GM21825 (cell line): ENCODE measurements at regions not wholly inside any gene's neighbourhood (a gene's known extent, or its start where the extent isn't known, plus 50 kb on each side); places are given as distances from the start of the nearest gene placed in this dataset.
A peak's percentile ranks its signal among the peaks of the same experiment; 100 is the strongest.

ENCODE experiments used
- ATAC-seq: cut with Tn5 transposase; IDR thresholded peaks from one replicate; pipeline ENCODE4 v1.9.1; 2021; ENCODE audit warnings: mild to moderate bottlenecking, moderate library complexity; ENCODE audit not compliant: unreplicated experiment

- ATAC-seq, result no peak
Measured at GRCh38 chr5:7955476-7955875, 86.5 kb downstream of the MTRR start.

GRCh38 chr5:7957329-7957728 lies 88.4 kb downstream of the MTRR start:
- no peak for ATAC-seq

DNA sequence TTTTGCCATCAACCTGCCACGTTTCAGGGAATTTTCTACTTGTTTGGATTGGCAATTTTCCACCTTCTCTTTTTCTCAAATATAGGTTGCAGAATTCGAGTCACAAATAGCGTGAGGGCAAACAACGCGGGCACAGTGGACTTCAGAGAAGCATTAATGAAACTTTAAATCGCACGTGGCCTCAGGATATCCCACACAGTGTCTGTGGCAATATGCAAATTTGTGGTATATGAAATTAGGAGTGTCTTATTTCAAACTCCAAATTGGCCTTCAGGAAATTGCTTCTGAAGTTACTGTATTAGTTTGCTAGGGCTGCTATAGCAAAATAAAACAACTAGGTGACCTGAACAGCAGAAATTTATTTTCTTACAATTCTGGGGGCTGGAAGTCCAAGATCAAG lies 91.2 kb downstream of the MTRR start:
- ATAC-seq, result no peak

DNA sequence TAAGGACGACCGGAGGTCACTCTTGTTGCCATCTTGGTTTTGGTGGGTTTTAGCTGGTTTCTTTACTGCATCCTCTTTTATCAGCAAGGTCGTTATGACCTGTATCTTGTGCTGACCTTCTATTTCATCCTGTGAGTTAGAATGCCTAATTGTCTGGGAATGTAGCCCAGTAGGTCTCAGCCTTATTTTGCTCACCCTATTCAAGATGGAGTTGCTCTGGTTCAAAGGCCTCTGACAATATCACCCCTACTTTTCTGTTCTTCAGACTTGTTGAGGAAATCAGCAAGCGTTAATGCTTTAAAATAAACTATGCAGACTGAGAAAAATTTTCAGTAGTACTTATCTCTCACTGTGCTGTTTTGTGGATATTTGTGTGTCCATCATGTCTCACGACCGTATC lies 92.6 kb downstream of the MTRR start:
- ATAC-seq, result no peak

- ATAC-seq, result peak; percentile 50
Measured at GRCh38 chr5:7970816-7971215, 101.9 kb downstream of the MTRR start.

DNA sequence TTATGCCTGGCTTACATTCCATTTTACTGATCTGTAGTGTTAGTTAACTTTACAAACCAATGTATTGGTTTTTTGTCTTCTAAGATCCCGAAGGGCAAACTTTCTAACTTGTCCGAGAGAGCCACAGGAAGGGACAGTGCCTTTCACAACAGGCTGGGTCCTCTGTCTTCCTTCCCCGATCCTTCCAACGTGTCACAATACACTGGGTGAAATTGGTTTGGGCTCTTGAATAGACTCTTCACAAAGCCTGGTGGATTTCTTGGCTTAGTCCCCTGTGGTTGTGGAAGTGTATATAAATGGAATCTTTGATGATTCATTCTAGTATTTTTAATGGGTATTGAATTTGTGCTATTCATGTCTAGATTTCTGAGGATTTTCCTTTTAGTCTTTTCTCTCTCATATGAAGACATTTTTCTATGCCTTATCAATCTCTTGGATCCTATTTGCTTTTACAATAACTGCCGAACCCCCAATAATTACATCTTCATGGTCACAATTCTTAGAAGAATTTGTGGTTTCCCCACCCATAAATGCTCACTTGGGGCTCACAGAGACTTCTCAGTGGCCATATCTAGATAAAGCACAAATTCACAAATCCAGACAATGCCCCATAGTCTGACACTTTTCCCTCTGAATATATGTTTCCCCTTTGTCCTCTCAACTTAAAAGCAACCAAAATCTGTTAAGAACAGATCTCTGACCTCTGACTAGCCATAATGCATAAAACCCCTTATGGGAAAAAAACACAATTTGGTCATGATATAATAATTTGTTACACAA lies 107.7 kb downstream of the MTRR start:
- ATAC-seq, result no peak

GRCh38 chr5:7978114-7978513 lies 109.2 kb downstream of the MTRR start:
- no peak for ATAC-seq

GRCh38 chr5:7978991-7979390 lies 110.0 kb downstream of the MTRR start:
- no peak for ATAC-seq

GRCh38 chr5:7980881-7981280 lies 111.9 kb downstream of the MTRR start:
- no peak for ATAC-seq

DNA sequence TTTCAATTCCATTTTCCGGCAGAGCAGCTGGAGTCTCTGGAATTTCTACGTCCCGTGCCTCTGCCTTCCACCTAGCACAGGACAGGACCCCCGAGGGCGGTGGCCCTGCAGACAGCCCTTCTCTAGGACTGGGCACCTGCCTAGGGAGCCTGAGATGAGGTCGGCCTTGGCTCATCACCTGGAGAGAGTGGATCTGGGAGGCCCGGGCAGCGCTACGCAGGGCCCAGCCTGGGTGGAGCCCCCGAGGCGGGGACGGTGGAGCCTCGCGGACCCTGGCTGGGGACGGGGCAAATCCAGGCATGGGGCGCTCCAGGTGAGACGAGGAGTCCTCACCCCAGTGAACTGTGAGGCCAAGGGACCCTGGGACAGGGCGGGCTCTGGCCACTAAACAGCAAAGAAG lies 114.5 kb downstream of the MTRR start:
- no peak for ATAC-seq

DNA sequence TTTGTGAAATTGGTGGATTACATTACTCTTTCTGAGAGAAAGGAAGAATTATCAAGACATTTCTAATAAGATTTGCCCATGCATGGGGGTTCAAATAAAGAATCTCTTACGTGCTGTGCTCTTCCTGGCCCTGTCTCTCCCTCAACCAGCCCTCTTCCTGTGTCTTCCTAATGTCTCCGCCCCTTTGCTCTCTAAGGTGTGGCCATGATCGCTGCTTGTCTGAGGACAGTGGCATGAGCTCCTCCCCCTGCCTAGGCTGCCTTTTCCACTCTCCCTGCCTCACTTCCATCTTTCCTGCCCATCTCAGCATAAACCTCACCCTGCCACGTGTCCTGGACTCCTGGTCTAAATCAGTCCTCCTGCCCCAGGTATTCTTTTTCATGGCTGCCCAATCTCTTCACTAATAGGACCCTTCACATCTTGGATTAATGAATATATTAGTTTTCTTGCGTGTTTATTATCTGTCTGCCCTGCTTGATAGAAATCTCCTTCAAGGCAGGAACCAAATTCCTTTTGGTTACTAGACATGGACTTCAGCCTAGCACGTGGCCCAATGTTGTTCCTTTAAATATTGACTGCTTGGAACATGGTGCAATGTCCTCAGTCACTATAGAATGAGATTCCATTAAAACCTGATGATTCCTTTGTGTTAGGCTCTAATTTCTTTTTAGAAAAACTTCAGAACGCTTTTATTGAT lies 122.3 kb downstream of the MTRR start:
- ATAC-seq, result no peak

DNA sequence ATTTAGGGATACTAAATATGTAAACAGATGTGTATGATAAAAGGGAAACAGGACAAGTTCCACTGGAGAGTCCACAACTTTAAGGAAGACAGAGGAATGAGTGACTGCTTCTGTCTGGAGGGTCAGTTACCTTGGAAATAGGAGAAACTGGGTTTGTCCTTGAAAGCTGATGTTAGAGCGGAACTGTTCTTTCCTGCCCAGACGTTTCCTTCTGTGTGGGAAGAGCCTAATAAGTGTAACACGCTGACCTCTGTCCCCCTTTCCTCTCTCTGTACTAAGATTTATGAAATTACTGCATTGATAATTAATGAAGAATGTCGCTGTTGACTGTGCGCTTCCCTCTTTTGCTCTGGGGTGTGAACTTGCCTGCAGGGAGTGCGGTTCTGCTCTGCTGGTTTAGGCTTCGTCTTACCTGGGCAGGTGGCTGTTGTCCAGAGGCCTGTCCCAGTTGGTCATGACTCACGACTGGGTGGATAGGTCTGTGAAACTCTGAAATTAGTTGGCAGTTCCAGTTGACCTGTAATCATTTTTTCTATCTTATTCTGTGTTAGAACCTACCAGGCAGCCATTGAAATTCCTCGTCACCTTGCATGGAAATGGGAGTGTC lies 126.8 kb downstream of the MTRR start:
- no peak for ATAC-seq

GRCh38 chr5:8005416-8005815 lies 136.5 kb downstream of the MTRR start:
- no peak for ATAC-seq

DNA sequence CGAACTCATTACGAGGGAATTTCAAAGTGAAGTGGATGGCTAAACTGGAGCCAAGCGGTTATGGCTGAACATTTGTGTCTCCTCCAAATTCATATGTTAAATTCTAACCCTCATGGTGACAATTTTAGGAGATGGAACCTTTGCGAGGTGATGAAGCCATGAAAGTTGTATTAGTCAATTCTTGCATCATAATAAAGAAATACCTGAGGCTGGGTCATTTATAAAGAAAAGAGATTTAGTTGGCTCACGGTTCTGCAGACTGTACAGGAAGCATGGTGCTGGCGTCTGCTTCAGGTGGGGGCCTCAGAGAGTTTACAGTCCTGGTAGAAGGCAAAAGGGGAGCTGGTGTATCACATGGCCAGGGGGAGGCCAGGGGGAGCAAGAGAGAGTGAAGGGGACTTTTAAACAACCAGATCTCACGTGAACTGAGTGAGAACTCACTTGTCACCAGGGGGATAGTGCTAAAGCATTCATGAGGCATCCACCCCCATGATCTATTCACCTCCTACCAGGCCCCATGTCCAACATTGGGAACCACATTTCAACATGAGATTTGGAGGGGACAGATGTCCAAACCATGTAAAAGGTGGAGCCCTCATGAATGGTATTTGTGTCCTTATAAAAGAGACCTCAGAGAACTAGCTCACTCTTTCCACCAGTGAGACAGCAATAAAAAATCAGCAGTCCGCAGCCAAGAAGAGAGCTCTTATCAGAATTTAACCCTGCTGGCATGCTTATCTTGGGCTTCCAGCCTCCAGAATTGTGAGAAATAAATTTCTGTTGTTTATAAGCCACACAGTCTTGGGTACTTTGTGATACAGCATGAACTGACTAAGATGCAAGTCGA lies 143.4 kb downstream of the MTRR start:
- ATAC-seq, result no peak

- no peak for ATAC-seq
Measured at GRCh38 chr5:8013948-8014710, 145.2 kb downstream of the MTRR start.

DNA sequence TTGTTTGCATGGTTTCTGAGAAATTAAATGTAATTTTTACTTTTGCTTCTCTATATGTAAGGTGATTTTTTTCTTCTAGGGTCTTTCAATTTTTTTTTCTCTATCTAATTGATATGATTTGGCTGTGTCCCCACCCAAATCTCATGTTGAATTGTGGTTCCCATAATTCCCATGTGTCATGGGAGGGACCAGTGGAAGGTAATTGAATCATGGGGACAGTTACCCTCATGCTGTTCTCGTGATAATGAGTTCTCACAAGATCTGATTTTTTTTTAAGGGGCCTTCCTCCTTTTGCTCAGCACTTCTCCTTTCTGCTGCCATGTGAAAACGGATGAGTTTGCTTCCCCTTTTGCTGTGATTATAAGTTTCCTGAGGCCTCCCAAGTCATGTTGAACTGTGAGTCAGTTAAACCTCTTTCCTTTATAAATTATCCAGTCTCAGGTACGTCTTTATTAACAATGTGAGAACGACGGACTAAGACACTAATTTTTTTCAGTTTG lies 150.8 kb downstream of the MTRR start:
- no peak for ATAC-seq

DNA sequence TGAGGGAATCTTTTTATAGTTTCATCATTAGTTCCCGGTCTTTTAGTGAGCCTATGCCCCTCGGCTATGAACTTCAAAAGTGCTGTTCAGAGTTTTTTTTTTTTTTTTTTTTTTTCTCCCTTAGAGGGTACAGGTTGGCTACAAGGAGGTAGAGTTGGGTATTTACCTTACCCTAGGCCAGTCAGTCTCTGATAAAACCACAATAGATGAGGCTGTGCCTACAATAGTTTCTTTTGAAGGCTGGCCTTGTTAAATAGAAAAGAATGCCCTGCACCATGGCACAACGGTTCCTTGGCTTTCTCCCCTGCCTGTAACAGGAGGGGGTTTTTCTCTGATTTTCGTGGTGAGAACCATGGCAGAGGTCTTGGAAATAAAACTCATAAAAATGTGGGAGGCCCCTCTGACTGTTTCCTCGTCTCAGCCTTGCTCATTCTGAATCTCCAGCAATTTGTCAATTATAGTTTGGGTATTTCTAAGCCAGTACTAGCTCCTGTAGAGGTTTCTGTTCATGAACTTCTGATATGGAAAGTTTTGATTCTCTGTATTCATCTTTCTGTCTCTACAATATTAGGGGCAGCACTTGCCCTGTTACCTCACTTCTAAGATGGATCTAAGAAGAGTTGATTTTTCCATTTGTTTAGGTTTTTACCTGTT lies 152.0 kb downstream of the MTRR start:
- no peak for ATAC-seq

- no peak for ATAC-seq
Measured at GRCh38 chr5:8028243-8028642, 159.3 kb downstream of the MTRR start.

- ATAC-seq, result no peak
Measured at GRCh38 chr5:8033261-8033660, 164.3 kb downstream of the MTRR start.

- ATAC-seq, result no peak
Measured at GRCh38 chr5:8034852-8035251, 165.9 kb downstream of the MTRR start.
